ENCODE measurements at regions not wholly inside any gene's neighbourhood (a gene's known extent, or its start where the extent isn't known, plus 50 kb on each side); places are given as distances from the start of the nearest gene placed in this dataset.

DNA sequence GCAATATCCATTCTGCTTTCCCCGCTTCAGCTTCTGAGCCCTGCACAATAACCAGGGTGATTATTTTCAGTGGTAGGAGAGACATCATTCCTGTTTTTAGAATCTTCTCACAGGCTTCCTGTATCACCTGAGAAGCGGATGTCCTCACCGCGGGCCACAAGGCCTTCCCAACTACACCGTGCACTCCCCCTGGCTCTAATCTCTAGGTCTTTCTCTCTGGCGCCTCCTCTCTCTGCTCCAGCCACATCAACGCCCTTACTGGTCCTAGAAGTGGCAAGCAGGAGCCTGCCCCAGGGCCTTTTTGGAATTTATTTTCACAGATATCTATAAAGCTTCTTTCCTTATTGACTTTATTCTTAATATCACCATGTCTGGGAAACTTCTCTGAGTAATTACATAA, 675.2 kb upstream of the FRG1 start:
- no peak for DNase-seq (ENCODE audit: low read depth)
- no peak overlapping the region for H3K4me3 ChIP-seq (ENCODE audit: low read length)
- no peak for TF ChIP-seq CTCF (conservative IDR thresholded peaks at IDR 0.05; ENCODE audit: low read length)

DNA sequence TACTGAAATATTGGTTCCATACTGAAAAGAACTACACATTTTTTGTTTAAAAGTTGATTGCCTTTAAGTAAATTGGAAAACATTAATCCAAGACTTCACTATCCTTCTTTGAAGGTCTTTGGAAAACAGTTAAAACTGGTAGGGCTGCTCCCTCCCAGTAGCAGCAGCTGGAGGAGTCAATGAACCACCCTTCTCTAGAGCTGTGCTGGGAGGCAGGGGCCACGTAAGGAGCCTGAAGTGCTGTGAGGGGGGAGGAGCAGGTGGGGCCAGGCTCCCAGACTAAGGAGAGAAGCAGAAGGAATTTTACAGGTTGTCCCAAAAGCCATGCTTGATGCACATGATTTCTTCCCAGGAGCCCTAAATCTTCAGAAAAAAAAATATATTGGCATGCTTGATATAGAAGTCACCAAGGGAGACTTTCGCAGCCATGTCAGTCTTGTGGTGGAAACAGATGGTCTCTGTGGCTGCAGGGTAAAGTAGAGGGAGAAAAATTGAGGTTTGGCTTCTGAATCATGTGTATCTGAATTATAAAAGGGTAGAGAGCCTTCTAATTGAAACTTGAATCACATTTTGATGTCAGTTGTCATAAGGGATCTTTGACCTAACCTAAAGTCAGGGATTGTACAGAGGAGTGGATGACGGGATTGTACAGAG, 673.2 kb upstream of the FRG1 start:
- no peak overlapping the region for H3K4me3 ChIP-seq (ENCODE audit: low read length)
- TF ChIP-seq CTCF (conservative IDR thresholded peaks at IDR 0.05; ENCODE audit: low read length), result no peak
- DNase-seq (ENCODE audit: low read depth), result no peak

GRCh38 chr4:189278597-189279165, 662.0 kb upstream of the FRG1 start:
- no peak for TF ChIP-seq CTCF (conservative IDR thresholded peaks at IDR 0.05; ENCODE audit: low read length)
- peak; percentile 0 for DNase-seq (ENCODE audit: low read depth)
- H3K4me3 ChIP-seq (ENCODE audit: low read length), result no peak overlapping the region

DNA sequence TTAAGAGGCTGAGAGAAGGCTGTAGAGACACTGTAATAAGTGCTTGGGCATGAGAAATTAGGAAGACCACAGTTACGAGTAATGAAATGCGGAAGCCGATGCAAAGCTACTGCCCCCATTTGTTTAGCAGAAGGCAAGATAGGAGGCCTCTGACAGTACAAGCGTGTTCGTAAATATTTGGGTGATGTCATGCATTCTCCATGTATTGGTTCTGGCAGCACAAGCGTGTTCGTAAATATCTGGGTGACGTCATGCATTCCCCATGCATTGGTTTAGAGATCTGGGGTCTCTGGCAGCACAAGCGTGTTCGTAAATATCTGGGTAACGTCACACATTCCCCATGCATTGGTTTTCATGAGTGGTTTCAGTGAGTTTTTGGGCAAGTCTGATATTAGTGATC, 661.5 kb upstream of the FRG1 start:
- DNase-seq (ENCODE audit: low read depth), result peak; percentile 31
- no peak for TF ChIP-seq CTCF (conservative IDR thresholded peaks at IDR 0.05; ENCODE audit: low read length)
- no peak overlapping the region for H3K4me3 ChIP-seq (ENCODE audit: low read length)

DNA sequence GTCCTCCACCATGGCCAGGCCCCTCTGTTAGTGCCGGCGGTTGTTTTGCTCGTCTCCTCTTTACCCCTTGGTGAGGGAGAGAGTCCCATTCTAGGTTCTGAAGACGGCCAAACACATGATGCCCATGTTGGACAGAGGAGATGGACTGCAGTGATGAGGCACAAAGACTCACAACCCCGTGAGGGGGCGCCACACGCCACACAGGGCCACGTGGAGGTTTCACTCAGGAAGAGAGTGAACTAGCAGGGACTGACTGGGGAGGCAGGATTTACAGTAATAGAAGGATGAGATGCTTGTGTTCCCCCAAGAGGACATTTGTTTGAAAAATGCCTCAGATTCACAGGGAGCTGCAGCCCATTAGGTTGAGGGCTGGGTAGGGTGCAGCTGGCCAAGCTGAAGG, 655.3 kb upstream of the FRG1 start:
- H3K4me3 ChIP-seq (ENCODE audit: low read length), result no peak overlapping the region
- no peak for TF ChIP-seq CTCF (conservative IDR thresholded peaks at IDR 0.05; ENCODE audit: low read length)
- DNase-seq (ENCODE audit: low read depth), result no peak

GRCh38 chr4:189291939-189292338, 648.7 kb upstream of the FRG1 start:
- DNase-seq (ENCODE audit: low read depth), result no peak
- H3K4me3 ChIP-seq (ENCODE audit: low read length), result no peak overlapping the region
- TF ChIP-seq CTCF (conservative IDR thresholded peaks at IDR 0.05; ENCODE audit: low read length), result no peak

DNA sequence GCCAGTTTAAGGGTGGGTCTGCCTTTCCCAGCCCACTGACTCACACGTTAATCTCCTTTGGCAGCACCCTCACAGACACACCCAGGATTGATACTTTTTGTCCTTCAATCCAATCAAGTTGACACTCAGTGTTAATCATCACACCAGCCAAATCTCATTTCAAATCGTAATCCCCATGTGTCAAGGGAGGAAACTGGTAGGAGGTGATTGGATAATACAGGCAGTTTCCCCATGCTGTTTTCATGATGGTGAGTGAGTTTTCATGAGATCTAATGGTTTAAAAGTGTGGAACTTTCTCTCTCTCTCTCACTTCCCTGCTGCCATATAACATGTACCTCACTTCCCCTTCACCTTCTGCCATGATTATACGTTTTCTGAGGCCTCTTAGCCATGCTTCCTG, 647.2 kb upstream of the FRG1 start:
- H3K4me3 ChIP-seq (ENCODE audit: low read length), result no peak overlapping the region
- DNase-seq (ENCODE audit: low read depth), result no peak
- TF ChIP-seq CTCF (conservative IDR thresholded peaks at IDR 0.05; ENCODE audit: low read length), result no peak

Data from AG10803 (cell line).